ENCODE measurements at regions not wholly inside any gene's neighbourhood (a gene's known extent, or its start where the extent isn't known, plus 50 kb on each side); places are given as distances from the start of the nearest gene placed in this dataset.

DNA sequence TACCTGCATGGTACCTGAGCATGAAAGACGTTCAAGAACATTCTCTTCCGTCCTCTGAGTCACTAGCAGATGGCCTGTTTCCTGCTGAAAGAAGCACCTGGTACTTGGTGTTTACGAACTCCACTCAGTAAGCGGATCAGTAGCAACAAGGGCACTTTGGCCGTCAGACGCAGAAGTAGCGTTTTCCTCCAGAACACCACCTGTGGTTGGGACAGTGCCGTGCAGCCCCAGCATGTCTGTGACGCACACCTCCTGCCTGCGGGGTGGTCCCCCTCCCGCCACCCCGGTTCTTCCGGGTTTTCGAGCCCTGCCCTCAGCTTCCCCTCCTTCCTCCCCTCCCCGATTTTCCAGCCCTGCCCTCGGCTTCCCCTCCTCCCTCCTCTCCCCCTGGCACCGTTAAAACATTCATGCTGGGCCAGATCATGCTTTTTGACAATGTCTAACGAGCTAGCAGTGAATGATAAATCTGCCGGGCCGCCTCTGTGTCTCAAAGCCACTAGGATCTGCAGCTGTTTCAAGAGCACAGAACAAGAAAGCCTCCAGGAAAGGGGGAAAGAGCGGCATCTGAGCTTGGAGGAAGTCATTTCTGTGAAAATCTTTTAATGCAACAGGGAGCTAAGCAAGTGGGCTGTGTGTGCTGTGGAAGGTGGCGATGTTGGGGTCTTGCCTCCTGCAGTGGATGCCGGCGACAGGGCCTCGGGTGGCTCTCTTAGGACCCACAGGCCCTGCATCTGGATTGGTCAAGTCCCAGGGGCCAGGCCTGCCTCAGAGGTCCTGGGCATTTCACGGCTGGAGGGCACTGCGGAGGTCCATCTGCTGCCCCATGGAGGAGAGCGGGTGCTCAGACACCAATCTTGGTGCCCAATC, 207.9 kb downstream of the ERMARD start:
- intact Hi-C loops (cut with micrococcal nuclease): no loop called here

DNA sequence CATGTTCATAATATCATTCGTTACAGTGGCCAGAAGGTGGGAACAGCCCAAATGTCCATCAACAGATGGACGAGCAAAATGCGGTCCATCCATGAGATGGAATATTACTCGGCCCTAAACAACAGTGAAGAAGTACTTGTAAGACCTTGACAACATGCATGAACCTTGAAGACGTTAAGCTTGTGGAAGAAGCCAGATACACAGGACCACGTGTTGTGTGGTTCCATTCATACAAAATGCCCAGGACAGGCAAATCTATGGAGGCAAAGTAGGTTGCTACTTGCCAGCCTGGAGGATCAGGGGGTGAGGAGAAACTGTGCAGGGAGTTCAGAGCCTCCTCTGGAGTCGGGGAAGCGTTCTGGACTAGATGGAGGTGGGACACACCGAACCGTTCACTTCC, 207.1 kb downstream of the ERMARD start:
- intact Hi-C loops (cut with micrococcal nuclease): no loop called here

GRCh38 chr6:169957351-169957963, 206.0 kb downstream of the ERMARD start:
- intact Hi-C loops (cut with micrococcal nuclease): no loop called here

GRCh38 chr6:169956580-169956979, 205.2 kb downstream of the ERMARD start:
- intact Hi-C loops (cut with micrococcal nuclease): no loop called here

DNA sequence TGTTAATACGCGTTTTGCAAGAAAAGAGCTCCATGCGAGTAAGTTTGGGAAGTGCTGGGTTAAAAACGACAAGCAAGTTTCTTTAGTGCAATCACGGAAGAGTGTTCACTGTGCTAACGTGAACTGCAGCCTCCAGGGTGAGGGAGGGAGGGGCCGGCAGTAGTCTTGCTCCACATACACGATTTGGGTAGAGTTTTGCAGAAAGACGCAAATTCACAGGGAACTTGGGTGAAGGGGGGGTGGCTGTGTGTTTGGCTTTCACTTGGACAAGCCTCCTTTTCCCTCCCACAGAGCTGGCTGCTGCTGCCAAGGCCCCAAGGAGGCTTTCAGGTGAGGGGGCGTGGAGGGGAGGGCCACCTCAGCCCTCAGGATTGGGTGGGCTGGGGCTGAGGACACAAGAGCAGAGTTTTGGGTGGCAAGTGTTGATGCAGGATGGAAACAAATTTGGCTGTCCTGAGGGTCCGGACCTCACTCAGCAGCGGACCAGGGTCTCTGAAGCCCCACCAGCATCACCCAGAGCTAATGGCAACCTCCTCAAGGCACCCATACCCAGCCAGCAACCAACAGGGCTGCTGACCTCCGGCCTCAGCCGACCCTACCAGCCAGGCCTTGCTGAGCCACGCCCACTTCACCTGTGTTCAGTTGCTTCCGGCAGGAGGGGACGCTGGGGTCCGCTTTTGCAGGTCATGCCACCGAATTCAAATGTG, 204.5 kb downstream of the ERMARD start:
- intact Hi-C loops (cut with micrococcal nuclease): no loop called here

GRCh38 chr6:169954977-169955376, 203.6 kb downstream of the ERMARD start:
- intact Hi-C loops (cut with micrococcal nuclease): no loop called here

DNA sequence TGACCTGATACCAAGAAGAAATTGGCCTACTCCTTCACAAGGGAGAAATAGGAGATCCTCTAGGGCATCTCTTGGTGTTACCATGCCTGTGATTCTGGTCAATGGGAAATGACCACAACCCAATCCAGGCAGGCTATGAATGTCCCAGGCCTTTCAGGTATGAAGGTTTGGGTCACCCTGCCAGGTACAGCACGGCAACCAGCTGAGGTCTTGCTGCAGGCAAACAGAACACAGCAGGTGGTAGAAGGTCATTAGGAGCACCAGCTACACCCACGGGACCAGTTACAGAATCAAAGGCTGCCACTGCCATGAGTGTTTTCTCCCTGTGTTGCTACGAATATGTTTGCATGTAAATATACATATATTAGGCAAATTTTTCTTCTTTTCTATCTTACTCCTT, 202.3 kb downstream of the ERMARD start:
- intact Hi-C loops (cut with micrococcal nuclease): no loop called here

- intact Hi-C loops (cut with micrococcal nuclease): loop anchor here (1.0 to 2.0 kb wide), 3 partner anchors 38 to 579 kb away; no protein-coding TSS in a partner anchor
Measured at GRCh38 chr6:169950558-169950957, 199.1 kb downstream of the ERMARD start.

DNA sequence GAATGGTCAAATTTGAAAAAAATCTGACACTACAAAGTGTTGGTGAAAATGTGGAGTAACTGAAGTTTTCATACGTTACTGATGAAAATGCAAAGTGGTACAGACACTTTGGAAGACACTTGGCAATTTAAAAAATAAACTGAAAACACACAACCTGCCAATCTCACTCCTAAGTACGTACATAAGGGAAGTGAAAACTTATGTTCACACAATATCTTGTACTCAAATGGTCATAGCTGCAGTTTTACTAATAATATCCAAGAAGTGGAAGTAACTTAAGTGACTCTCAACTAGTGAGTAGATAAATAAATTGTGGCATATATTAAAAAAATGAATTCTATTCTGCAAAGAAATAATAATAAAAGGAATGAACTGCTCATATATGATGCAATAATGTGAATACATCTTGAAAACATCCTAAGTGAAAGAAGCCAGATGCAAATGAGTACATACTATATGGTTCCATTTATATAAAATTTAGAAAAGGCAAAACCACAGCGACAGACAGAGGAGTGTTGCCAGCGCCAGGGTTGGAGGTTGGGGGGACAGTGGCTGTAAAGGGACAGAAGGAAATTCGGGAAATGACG, 198.2 kb downstream of the ERMARD start:
- intact Hi-C loops (cut with micrococcal nuclease): loop anchor here (1.0 to 2.0 kb wide), 3 partner anchors 39 to 580 kb away; no protein-coding TSS in a partner anchor

GRCh38 chr6:169946971-169947370, 195.5 kb downstream of the ERMARD start:
- intact Hi-C loops (cut with micrococcal nuclease): no loop called here

GRCh38 chr6:169945117-169945516, 193.7 kb downstream of the ERMARD start:
- intact Hi-C loops (cut with micrococcal nuclease): no loop called here

GRCh38 chr6:169944415-169944814, 193.0 kb downstream of the ERMARD start:
- intact Hi-C loops (cut with micrococcal nuclease): no loop called here

DNA sequence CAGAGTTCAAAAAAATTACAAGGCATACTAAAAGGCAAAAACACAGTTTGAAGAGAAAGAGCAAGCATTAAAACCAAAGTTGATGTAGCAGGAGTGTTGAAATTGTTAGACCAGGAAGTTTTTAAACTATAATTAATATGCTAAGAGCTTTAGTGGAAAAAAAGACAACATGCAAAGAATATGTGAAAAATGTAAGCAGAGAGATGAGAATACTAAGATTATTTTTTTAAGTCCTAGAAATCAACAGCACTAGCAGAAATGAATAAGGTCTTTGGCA, 192.6 kb downstream of the ERMARD start:
- intact Hi-C loops (cut with micrococcal nuclease): no loop called here

- intact Hi-C loops (cut with micrococcal nuclease): no loop called here
Measured at GRCh38 chr6:169943241-169944060, 192.0 kb downstream of the ERMARD start.

- intact Hi-C loops (cut with micrococcal nuclease): no loop called here
Measured at GRCh38 chr6:169942173-169942572, 190.8 kb downstream of the ERMARD start.

DNA sequence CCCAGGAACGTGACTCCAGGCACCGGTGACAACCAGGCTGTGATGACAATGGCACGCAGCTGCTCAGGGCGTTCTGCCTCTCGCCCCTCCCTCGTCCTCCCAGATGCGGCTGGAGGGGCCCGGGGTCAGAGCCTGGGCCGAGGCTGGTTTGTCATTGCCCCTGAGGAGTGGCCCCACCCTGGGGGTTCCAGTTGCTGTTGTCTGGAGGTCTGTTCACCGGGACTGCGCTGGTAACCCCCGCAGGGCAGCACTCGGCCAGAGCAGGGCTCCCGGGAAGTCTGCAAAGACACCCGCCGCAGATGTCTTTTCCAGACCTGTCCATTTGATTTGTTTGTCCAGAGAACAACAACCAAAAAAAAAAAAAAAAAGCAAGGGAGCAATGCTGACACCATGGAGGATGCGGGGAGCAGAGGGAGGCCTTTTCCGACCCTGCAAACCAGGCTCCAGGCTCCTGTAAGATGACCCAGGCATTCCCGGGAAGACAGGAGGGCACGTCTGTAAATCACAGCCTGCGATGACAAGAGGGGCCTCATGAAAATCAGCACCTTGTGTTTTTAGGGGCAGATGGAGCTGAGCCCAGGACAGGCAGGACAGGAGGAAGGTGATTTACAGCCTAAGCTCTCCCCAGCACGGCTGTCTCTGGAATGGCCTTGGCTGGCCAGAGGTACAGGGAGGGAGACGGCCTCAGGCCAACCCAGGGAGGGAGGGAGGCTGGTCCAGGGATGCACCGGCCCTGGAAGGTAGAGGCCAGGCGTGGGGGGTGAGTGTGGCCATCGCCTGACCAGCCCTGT, 189.3 kb downstream of the ERMARD start:
- intact Hi-C loops (cut with micrococcal nuclease): no loop called here

GRCh38 chr6:169939554-169940164, 188.2 kb downstream of the ERMARD start:
- intact Hi-C loops (cut with micrococcal nuclease): no loop called here

GRCh38 chr6:169938731-169939130, 187.3 kb downstream of the ERMARD start:
- intact Hi-C loops (cut with micrococcal nuclease): no loop called here

DNA sequence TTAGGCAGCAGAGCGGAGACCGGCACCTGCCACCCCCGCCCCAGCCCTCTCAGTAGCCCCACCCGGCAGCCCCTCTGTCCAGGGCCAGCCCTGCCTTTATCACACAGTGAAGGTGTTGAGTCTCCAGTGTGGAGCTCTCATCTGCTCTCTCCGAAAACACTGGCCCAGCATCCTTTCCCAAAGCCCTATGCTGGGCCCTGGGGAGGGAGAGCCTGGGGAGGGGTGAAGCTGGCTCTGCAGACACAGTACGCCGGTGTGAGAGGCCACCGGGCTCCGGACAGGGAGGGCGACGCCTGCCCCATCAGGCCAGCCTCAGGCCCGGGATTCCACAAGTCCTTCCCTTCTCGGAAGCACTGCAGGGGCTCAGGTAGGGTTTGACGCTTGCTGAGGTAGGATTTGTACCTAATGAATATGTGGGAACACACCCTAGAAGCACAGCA, 186.9 kb downstream of the ERMARD start:
- intact Hi-C loops (cut with micrococcal nuclease): no loop called here
